H1 (cell line): ENCODE measurements at regions not wholly inside any gene's neighbourhood (a gene's known extent, or its start where the extent isn't known, plus 50 kb on each side); places are given as distances from the start of the nearest gene placed in this dataset.

Experiments
- SIX5 ChIP-seq: IDR thresholded peaks from 2 replicates; pipeline ENCODE4 v1.6.1; 2011; ENCODE audit warnings: mild to moderate bottlenecking, low read depth, low read length
- ZNF274 ChIP-seq: IDR thresholded peaks from 2 replicates; pipeline ENCODE4 v1.7.0; 2012; ENCODE audit warnings: low read length, borderline replicate concordance; ENCODE audit errors: extremely low read depth

DNA sequence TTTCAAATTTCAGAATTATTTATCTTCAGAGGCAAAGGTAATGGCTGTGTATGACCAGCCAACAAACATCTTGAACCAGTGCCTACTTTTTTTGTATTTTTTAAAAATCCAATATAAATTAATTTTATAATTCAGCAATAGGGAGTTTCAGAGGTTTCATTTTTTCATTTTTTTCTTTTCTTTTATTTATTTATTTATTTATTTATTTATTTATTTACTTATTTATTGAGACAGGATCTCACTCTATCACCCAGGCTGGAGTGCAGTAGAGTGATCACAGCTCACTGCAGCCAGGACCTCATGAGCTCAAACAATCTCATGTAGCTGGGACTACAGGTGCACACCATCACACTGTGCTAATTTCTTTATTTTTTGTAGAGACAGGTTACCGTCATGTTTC is 250.5 kb downstream of the TMEM47 start (continued):
- TF ChIP-seq ZNF274 (no peak), SIX5 (no peak)
